Thyroid gland (tissue), 4 donors: ENCODE measurements at regions not wholly inside any gene's neighbourhood (a gene's known extent, or its start where the extent isn't known, plus 50 kb on each side); places are given as distances from the start of the nearest gene placed in this dataset.
"Not testable (repeated sequence)": the region's sequence is repeated elsewhere in the genome, so short reads cannot be mapped to it uniquely, and the experiment has no call there.

Experiments used
- POLR2A ChIP-seq, 2 donors: fragments of 450-650 bp; IDR thresholded peaks; one replicate each; pipeline ENCODE4 v1.6.1; 2017; ENCODE audit warnings: antibody characterized with exemption in 2 of 2, mild to moderate bottlenecking in 2 of 2, moderate library complexity in 1 of 2
- TF ChIP-seq, protein P1 (sequence below), 6 experiments: fragments of 200-600 bp in 3 of 6; fragments of 450-650 bp in 3 of 6; sonication (generic) in 3 of 6; IDR thresholded peaks; one replicate each; pipeline ENCODE4 v1.5.1; 2016 to 2019; ENCODE audit warnings: antibody characterized with exemption in 6 of 6, mild to moderate bottlenecking in 2 of 6, inconsistent platforms in 1 of 6, moderate library complexity in 1 of 6

DNA sequence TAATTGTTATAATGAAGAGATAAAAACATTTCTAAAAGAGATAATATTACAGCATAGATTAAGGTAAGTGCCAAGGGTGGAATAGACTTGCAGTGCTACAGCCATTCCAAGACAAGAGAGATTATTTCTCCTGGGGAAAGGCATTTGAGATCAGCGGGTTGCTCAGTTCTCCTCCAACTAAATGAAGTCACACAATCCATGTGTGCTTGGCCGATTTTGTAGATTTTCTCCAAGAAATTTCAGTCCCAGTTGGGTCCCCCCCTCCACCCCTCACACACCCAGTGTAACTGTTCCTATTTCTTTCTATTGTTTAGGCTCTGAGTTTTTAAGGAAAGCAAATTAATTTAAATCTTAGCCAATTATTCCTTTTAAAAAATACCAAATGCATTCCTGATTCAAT is 315.1 kb downstream of the GOLGA6L6 start:
- TF ChIP-seq, protein P1, sequence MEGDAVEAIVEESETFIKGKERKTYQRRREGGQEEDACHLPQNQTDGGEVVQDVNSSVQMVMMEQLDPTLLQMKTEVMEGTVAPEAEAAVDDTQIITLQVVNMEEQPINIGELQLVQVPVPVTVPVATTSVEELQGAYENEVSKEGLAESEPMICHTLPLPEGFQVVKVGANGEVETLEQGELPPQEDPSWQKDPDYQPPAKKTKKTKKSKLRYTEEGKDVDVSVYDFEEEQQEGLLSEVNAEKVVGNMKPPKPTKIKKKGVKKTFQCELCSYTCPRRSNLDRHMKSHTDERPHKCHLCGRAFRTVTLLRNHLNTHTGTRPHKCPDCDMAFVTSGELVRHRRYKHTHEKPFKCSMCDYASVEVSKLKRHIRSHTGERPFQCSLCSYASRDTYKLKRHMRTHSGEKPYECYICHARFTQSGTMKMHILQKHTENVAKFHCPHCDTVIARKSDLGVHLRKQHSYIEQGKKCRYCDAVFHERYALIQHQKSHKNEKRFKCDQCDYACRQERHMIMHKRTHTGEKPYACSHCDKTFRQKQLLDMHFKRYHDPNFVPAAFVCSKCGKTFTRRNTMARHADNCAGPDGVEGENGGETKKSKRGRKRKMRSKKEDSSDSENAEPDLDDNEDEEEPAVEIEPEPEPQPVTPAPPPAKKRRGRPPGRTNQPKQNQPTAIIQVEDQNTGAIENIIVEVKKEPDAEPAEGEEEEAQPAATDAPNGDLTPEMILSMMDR (IDR thresholded peaks at IDR 0.05), result not testable (repeated sequence)
- not testable (repeated sequence) for TF ChIP-seq POLR2A (IDR thresholded peaks at IDR 0.05)
